SK-N-SH (cell line): ENCODE measurements at regions not wholly inside any gene's neighbourhood (a gene's known extent, or its start where the extent isn't known, plus 50 kb on each side); places are given as distances from the start of the nearest gene placed in this dataset.

Experiments
- CHD2 ChIP-seq: fragments of 150-350 bp; IDR thresholded peaks from 2 replicates; pipeline ENCODE4 v1.6.1; 2018; ENCODE audit warnings: low read length; ENCODE audit not compliant: partially characterized antibody
- CTCF ChIP-seq: fragments of 200-600 bp; sonication (generic); IDR thresholded peaks from 2 replicates; pipeline ENCODE4 v1.6.1; 2017; ENCODE audit warnings: antibody characterized with exemption, mild to moderate bottlenecking, moderate library complexity
- EZH2phosphoT487 ChIP-seq: fragments of 200-600 bp; sonication (generic); IDR thresholded peaks from 2 replicates; pipeline ENCODE4 v1.6.1; 2017; ENCODE audit warnings: low read depth, mixed run types, mild to moderate bottlenecking, antibody characterized with exemption, moderate library complexity, borderline replicate concordance
- GABPA ChIP-seq: IDR thresholded peaks from 2 replicates; pipeline ENCODE4 v1.4.0; 2012; ENCODE audit warnings: low read depth, mild to moderate bottlenecking
- MXI1 ChIP-seq: IDR thresholded peaks from 2 replicates; pipeline ENCODE4 v1.6.1; 2012; ENCODE audit warnings: mild to moderate bottlenecking, low read depth, low read length, improper control_type of control experiment
- RAD21 ChIP-seq: IDR thresholded peaks from 2 replicates; pipeline ENCODE4 v1.6.1; 2012; ENCODE audit warnings: mild to moderate bottlenecking, low read length
- REST ChIP-seq: IDR thresholded peaks from 2 replicates; pipeline ENCODE4 v1.6.1; 2012; ENCODE audit warnings: mild to moderate bottlenecking, low read depth, low read length, moderate library complexity
- RFX5 ChIP-seq: IDR thresholded peaks from 2 replicates; pipeline ENCODE4 v1.6.1; 2012; ENCODE audit warnings: mild to moderate bottlenecking, improper control_type of control experiment, low read length
- SMC3 ChIP-seq: IDR thresholded peaks from 2 replicates; pipeline ENCODE4 v1.6.1; 2012; ENCODE audit warnings: low read depth, low read length, improper control_type of control experiment
- YY1 ChIP-seq: IDR thresholded peaks from 2 replicates; pipeline ENCODE4 v1.4.0; 2012; ENCODE audit warnings: low read depth, mild to moderate bottlenecking

GRCh38 chr14:71348394-71348793 is 441.1 kb downstream of the PCNX1 start:
- TF ChIP-seq YY1 (no peak), MXI1 (no peak), CTCF (no peak), REST (no peak), RAD21 (no peak), RFX5 (no peak), SMC3 (no peak), GABPA (no peak), EZH2phosphoT487 (no peak), CHD2 (no peak)
